ENCODE measurements at regions not wholly inside any gene's neighbourhood (a gene's known extent, or its start where the extent isn't known, plus 50 kb on each side); places are given as distances from the start of the nearest gene placed in this dataset.

DNA sequence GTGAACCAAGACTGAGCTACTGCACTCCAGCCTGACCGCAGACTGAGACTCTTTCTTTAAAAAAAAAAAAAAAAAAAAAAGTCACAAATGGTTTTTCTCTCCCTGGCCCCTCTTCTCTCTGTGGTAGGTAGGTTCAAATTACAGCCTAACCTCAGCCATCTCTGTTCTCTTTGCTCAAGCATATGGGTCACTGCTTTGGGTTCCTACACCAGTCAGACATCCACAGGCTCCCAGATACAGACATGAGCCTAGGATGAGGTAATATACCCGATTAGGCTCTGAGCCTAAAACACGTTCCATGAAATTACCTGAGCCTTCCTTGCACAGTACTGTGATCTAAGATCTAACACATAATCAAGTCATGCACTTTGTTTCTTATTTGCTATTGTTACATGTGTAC is 90.5 kb upstream of the JAK1 start:
- no peak for DNase-seq (ENCODE audit: low spot score)
- Histone ChIP-seq H3K4ac (ENCODE audit: low read length) (no peak overlapping the region), H2BK5ac (ENCODE audit: low read length) (no peak overlapping the region), H2AK5ac (ENCODE audit: low read depth, low read length) (no peak overlapping the region), H3K27me3 (ENCODE audit: control insufficient read depth in 3 of 3, insufficient read depth in 3 of 3, low read depth in 1 of 3, low read length in 3 of 3) (no peaks in the 10 kb centered on the region), H3K14ac (ENCODE audit: low read length) (no peak overlapping the region), H3K23ac (ENCODE audit: low read depth, low read length, poor library complexity) (no peak overlapping the region), H3K18ac (ENCODE audit: low read length) (no peak overlapping the region), H4K91ac (ENCODE audit: low read depth, low read length, poor library complexity) (no peak overlapping the region), H3K27ac (replicated peaks; ENCODE audit: low read length) (no peak overlapping the region), H2BK15ac (ENCODE audit: low read length) (no peak overlapping the region), H3K4me2 (ENCODE audit: insufficient read depth, low read length, poor library complexity, severe bottlenecking) (no peak overlapping the region), H2AFZ (ENCODE audit: low read length) (no peak overlapping the region), H2BK12ac (ENCODE audit: low read length) (no peak overlapping the region), H2BK120ac (ENCODE audit: low read depth, low read length) (no peak overlapping the region), H4K8ac (ENCODE audit: low read depth, low read length) (no peak overlapping the region), H3K9me3 (replicated peaks in 1 of 2; ENCODE audit: control insufficient read depth in 2 of 2, insufficient read depth in 1 of 2, low read depth in 1 of 2, low read length in 2 of 2) (no peaks in the 10 kb centered on the region), H3K4me3 (ENCODE audit: low read length in 2 of 2) (no peak overlapping the region), H3K79me1 (ENCODE audit: low read depth, low read length) (peaks cover 3% of the 10 kb centered on the region), H3K36me3 (replicated peaks in 1 of 2; ENCODE audit: control insufficient read depth in 2 of 2, insufficient read depth in 2 of 2, low read length in 2 of 2) (peaks cover 3 to 41% of the 10 kb centered on the region in 2 donors), H3K4me1 (ENCODE audit: control insufficient read depth in 2 of 2, insufficient read depth in 1 of 2, low read depth in 1 of 2, low read length in 2 of 2) (no peaks in the 10 kb centered on the region), H3K9ac (ENCODE audit: low read depth, low read length, poor library complexity) (no peak overlapping the region)
- WGBS, 2 donors (ENCODE audit: extremely low coverage in 2 of 2, insufficient read length in 2 of 2, insufficient replicate concordance in 1 of 2): no CpG with 5 or more reads among the region's 3 CpGs

DNA sequence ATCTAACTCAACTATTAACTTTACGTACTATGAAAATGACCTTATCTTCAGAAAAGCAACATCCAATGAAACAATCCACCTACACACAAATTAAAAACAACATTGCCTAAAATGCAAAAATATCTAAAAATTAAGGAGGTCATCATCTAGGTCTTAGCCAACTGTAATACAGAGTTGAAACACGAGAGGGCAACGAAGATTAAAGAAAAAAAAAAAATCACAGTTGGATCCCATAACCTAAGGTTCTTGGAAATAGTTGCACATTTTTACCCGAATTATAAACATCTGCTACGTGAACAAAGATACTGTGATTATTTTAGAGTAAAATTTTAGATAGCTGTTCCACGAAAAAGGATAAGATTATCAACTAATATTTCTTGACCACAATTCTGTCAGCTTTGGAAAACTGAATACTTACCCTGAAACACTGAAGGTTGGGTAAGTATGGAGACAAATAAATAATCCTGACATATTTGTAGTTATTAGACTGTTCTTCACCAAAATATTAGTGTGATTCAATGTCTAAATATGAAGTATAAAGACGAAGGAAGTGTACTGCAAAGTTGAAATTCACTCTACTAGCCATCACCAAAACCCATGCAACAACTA is 88.0 kb upstream of the AK4 start:
- H3K4me2 ChIP-seq (ENCODE audit: insufficient read depth, low read length, poor library complexity, severe bottlenecking): no peak overlapping the region
- no peak overlapping the region for H2BK12ac ChIP-seq (ENCODE audit: low read length)
- H2BK5ac ChIP-seq (ENCODE audit: low read length): no peak overlapping the region
- DNase-seq (ENCODE audit: low spot score): no peak
- no peak overlapping the region for H3K4ac ChIP-seq (ENCODE audit: low read length)
- no peak overlapping the region for H3K9ac ChIP-seq (ENCODE audit: low read depth, low read length, poor library complexity)
- H4K91ac ChIP-seq (ENCODE audit: low read depth, low read length, poor library complexity): no peak overlapping the region
- no peaks in the 10 kb centered on the region for H3K4me1 ChIP-seq (ENCODE audit: control insufficient read depth in 2 of 2, insufficient read depth in 1 of 2, low read depth in 1 of 2, low read length in 2 of 2)
- no peak overlapping the region for H2AFZ ChIP-seq (ENCODE audit: low read length)
- no peak overlapping the region for H3K23ac ChIP-seq (ENCODE audit: low read depth, low read length, poor library complexity)
- H3K27me3 ChIP-seq (ENCODE audit: control insufficient read depth in 3 of 3, insufficient read depth in 3 of 3, low read depth in 1 of 3, low read length in 3 of 3): no peaks in the 10 kb centered on the region
- no peak overlapping the region for H2AK5ac ChIP-seq (ENCODE audit: low read depth, low read length)
- H4K8ac ChIP-seq (ENCODE audit: low read depth, low read length): no peak overlapping the region
- no peak overlapping the region for H3K27ac ChIP-seq (replicated peaks; ENCODE audit: low read length)
- peaks cover 3% of the 10 kb centered on the region for H3K79me1 ChIP-seq (ENCODE audit: low read depth, low read length)
- no peak overlapping the region for H3K18ac ChIP-seq (ENCODE audit: low read length)
- no peak overlapping the region for H3K4me3 ChIP-seq (ENCODE audit: low read length in 2 of 2)
- H3K9me3 ChIP-seq (replicated peaks in 1 of 2; ENCODE audit: control insufficient read depth in 2 of 2, insufficient read depth in 1 of 2, low read depth in 1 of 2, low read length in 2 of 2): no peaks in the 10 kb centered on the region
- no CpG with 5 or more reads among the region's 7 CpGs for WGBS, 2 donors (ENCODE audit: extremely low coverage in 2 of 2, insufficient read length in 2 of 2, insufficient replicate concordance in 1 of 2)
- H2BK15ac ChIP-seq (ENCODE audit: low read length): no peak overlapping the region
- no peak overlapping the region for H3K14ac ChIP-seq (ENCODE audit: low read length)
- no peak overlapping the region for H2BK120ac ChIP-seq (ENCODE audit: low read depth, low read length)
- peaks cover 3 to 36% of the 10 kb centered on the region in 2 donors for H3K36me3 ChIP-seq (replicated peaks in 1 of 2; ENCODE audit: control insufficient read depth in 2 of 2, insufficient read depth in 2 of 2, low read length in 2 of 2)

DNA sequence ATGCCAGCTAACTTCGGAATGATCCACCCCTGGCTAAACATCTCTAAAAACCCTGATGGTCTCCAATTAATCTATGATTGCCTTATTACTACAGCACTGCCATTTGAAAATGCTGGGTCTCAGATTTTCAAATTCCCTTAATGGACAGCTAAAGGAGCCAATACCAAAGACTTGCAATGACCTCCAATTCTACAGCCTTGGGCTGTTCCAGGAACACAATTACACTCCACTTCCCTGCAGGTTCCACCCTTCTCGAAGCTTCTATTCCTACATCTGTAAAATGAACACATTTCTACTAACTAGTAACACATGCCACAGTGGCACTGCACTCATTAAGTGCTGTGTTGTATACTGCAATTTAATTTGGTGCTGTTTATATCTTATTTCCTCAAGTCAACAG is 85.7 kb upstream of the AK4 start:
- Histone ChIP-seq H4K8ac (ENCODE audit: low read depth, low read length) (no peak overlapping the region), H2BK5ac (ENCODE audit: low read length) (no peak overlapping the region), H3K4me2 (ENCODE audit: insufficient read depth, low read length, poor library complexity, severe bottlenecking) (no peak overlapping the region), H3K14ac (ENCODE audit: low read length) (no peak overlapping the region), H3K4ac (ENCODE audit: low read length) (no peak overlapping the region), H3K4me3 (ENCODE audit: low read length in 2 of 2) (no peak overlapping the region), H3K27ac (replicated peaks; ENCODE audit: low read length) (no peak overlapping the region), H3K18ac (ENCODE audit: low read length) (no peak overlapping the region), H3K79me1 (ENCODE audit: low read depth, low read length) (peaks cover 8% of the 10 kb centered on the region), H2BK12ac (ENCODE audit: low read length) (no peak overlapping the region), H3K23ac (ENCODE audit: low read depth, low read length, poor library complexity) (no peak overlapping the region), H3K9ac (ENCODE audit: low read depth, low read length, poor library complexity) (no peak overlapping the region), H2BK120ac (ENCODE audit: low read depth, low read length) (no peak overlapping the region), H2AFZ (ENCODE audit: low read length) (no peak overlapping the region), H2AK5ac (ENCODE audit: low read depth, low read length) (no peak overlapping the region), H3K27me3 (ENCODE audit: control insufficient read depth in 3 of 3, insufficient read depth in 3 of 3, low read depth in 1 of 3, low read length in 3 of 3) (no peaks in the 10 kb centered on the region), H3K9me3 (replicated peaks in 1 of 2; ENCODE audit: control insufficient read depth in 2 of 2, insufficient read depth in 1 of 2, low read depth in 1 of 2, low read length in 2 of 2) (no peaks in the 10 kb centered on the region), H4K91ac (ENCODE audit: low read depth, low read length, poor library complexity) (no peak overlapping the region), H2BK15ac (ENCODE audit: low read length) (no peak overlapping the region), H3K4me1 (ENCODE audit: control insufficient read depth in 2 of 2, insufficient read depth in 1 of 2, low read depth in 1 of 2, low read length in 2 of 2) (peaks cover 8 to 9% of the 10 kb centered on the region in 2 donors), H3K36me3 (replicated peaks in 1 of 2; ENCODE audit: control insufficient read depth in 2 of 2, insufficient read depth in 2 of 2, low read length in 2 of 2) (peaks cover 3 to 14% of the 10 kb centered on the region in 2 donors)
- no peak for DNase-seq (ENCODE audit: low spot score)
- whole genome bisulfite sequencing, 2 donors (ENCODE audit: extremely low coverage in 2 of 2, insufficient read length in 2 of 2, insufficient replicate concordance in 1 of 2): no CpG with 5 or more reads among the region's 2 CpGs

DNA sequence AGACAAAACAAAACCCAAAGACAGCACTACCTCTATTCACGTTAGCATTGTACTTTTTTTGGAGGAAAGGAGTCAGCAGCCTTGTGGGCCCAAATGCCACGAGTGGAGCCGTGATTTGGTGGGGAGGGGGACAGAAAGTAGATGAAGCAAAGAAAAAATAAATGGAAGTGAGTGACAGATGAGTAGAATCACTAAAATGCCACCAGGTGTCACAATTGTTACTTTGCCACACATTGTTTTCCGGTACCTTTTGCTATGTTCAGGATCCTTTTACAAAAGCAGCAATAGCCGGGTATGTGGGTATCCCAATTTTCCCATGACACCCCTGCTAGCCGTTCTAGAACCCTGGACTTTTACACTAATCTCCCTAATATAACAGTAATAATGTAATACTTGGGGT is 85.0 kb upstream of the AK4 start:
- Histone ChIP-seq H3K36me3 (replicated peaks in 1 of 2; ENCODE audit: control insufficient read depth in 2 of 2, insufficient read depth in 2 of 2, low read length in 2 of 2) (peaks cover 3 to 7% of the 10 kb centered on the region in 2 donors), H3K27me3 (ENCODE audit: control insufficient read depth in 3 of 3, insufficient read depth in 3 of 3, low read depth in 1 of 3, low read length in 3 of 3) (no peaks in the 10 kb centered on the region), H3K4me3 (ENCODE audit: low read length in 2 of 2) (no peak overlapping the region), H3K4me1 (ENCODE audit: control insufficient read depth in 2 of 2, insufficient read depth in 1 of 2, low read depth in 1 of 2, low read length in 2 of 2) (peaks cover 8 to 9% of the 10 kb centered on the region in 2 donors), H4K8ac (ENCODE audit: low read depth, low read length) (no peak overlapping the region), H3K4ac (ENCODE audit: low read length) (no peak overlapping the region), H3K9me3 (replicated peaks in 1 of 2; ENCODE audit: control insufficient read depth in 2 of 2, insufficient read depth in 1 of 2, low read depth in 1 of 2, low read length in 2 of 2) (no peaks in the 10 kb centered on the region), H3K4me2 (ENCODE audit: insufficient read depth, low read length, poor library complexity, severe bottlenecking) (no peak overlapping the region), H2BK12ac (ENCODE audit: low read length) (no peak overlapping the region), H3K14ac (ENCODE audit: low read length) (no peak overlapping the region), H2BK5ac (ENCODE audit: low read length) (no peak overlapping the region), H4K91ac (ENCODE audit: low read depth, low read length, poor library complexity) (no peak overlapping the region), H3K18ac (ENCODE audit: low read length) (no peak overlapping the region), H3K79me1 (ENCODE audit: low read depth, low read length) (peaks cover 8% of the 10 kb centered on the region), H2AFZ (ENCODE audit: low read length) (no peak overlapping the region), H3K9ac (ENCODE audit: low read depth, low read length, poor library complexity) (no peak overlapping the region), H3K23ac (ENCODE audit: low read depth, low read length, poor library complexity) (no peak overlapping the region), H2AK5ac (ENCODE audit: low read depth, low read length) (no peak overlapping the region), H2BK15ac (ENCODE audit: low read length) (no peak overlapping the region), H3K27ac (replicated peaks; ENCODE audit: low read length) (no peak overlapping the region), H2BK120ac (ENCODE audit: low read depth, low read length) (no peak overlapping the region)
- no CpG with 5 or more reads among the region's 6 CpGs for WGBS, 2 donors (ENCODE audit: extremely low coverage in 2 of 2, insufficient read length in 2 of 2, insufficient replicate concordance in 1 of 2)
- DNase-seq (ENCODE audit: low spot score): no peak
